ENCODE measurements at regions not wholly inside any gene's neighbourhood (a gene's known extent, or its start where the extent isn't known, plus 50 kb on each side); places are given as distances from the start of the nearest gene placed in this dataset.

GRCh38 chr1:9455487-9456234 is 83.6 kb upstream of the SLC25A33 start:
- TF ChIP-seq CTCF (IDR thresholded peaks at IDR 0.05) (peak; percentile 64 to 83 (median 73)), POLR2A (IDR thresholded peaks at IDR 0.05) (no peak)

Measured in adrenal gland (tissue), 5 donors.